H54 (cell line): ENCODE measurements at regions not wholly inside any gene's neighbourhood (a gene's known extent, or its start where the extent isn't known, plus 50 kb on each side); places are given as distances from the start of the nearest gene placed in this dataset.

Source experiments
- DNase-seq: peaks from one replicate; pipeline ENCODE4 v3.0.0; 2011; ENCODE audit warnings: low spot score, mixed read lengths; ENCODE audit not compliant: insufficient read length
- FAIRE-seq: peaks from 3 replicates; lab custom pipeline; 2011; peaks lifted over from hg19 to GRCh38; lab: Jason Lieb, UNC
- POLR2A ChIP-seq: IDR thresholded peaks from 2 replicates; pipeline ENCODE4 v1.6.1; 2011; ENCODE audit warnings: low read depth, mild to moderate bottlenecking, low read length

DNA sequence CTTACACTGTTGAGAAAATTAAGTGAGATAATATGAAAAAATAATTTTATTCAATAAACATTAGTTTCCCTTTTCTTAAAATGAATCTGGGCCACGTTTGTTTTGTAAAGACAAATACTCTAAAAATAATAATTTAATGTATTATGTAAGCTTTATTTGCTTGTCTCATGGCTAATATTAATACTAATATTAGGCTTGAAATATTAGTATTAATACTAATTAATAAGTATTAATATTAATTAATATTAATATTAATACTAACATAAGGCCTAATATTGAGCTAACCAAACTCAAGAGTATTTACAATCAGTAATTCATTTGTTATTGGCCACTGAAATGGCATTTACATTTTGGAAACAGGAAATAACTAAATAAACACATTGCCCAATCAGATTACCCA lies 280.1 kb upstream of the ESRRG start:
- no peak for TF ChIP-seq POLR2A
- FAIRE-seq, result no peak
- DNase-seq, result no peak

DNA sequence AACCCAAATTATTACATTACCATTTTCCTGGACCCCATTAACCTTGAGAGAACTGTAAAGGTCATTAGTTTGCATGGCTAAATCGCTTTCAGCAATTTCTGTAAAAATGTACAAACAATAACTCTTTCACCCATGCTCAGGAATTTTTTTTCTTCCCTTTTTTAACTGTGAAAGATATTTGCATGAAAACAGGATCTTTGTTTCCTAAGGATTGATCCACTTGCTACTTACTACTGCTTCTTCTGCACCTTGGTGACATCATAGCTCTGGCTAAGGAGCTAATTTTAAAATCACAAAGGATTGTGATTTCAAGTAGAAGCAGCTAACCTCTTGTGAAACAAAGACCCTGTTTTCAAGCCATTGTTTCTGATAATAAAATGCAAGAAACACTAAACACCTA lies 274.6 kb upstream of the ESRRG start:
- FAIRE-seq (no peak), DNase-seq (no peak)
- no peak for TF ChIP-seq POLR2A

DNA sequence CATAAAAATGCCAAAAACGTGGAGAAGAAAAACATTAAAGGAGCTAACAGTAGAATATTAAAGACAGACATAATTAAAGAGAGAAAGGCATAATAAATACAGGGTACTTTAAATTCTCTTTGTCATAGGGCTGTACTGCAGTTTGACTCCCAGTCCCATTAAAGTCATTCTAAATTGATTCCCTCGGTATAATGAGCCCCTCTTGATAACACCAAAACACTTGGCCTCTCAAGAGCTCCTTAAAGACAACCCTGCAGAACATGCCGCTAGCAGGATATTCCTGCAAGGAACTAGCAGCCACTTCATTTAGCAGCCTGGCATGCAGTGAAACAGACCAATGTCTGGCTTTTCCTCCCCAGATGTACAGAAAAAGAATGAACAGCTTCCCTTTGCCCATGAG lies 273.8 kb upstream of the ESRRG start:
- no peak for FAIRE-seq
- no peak for DNase-seq

DNA sequence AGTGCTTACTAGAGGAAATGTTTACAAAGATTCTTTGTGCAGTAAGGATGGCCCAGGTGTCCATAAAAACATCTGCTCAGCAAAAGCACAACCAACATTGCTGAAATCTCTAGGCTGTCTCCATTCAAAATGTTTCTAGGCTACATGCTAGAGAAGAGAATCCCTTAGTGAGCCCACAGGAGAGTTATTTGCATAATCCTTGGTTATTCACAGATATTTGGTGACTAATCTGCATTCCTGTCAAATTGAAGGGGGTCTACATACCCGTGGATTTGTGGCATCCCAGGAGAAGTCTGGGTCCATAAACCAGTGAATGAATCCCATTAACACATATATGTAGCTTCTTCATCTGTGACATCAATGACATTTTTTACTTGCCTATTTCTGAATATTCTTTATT lies 261.3 kb upstream of the ESRRG start:
- TF ChIP-seq POLR2A, result no peak
- FAIRE-seq, result no peak
- no peak for DNase-seq

More for the DNA sequence above, 273.8 kb upstream of the ESRRG start:
- TF ChIP-seq POLR2A, result no peak

DNA sequence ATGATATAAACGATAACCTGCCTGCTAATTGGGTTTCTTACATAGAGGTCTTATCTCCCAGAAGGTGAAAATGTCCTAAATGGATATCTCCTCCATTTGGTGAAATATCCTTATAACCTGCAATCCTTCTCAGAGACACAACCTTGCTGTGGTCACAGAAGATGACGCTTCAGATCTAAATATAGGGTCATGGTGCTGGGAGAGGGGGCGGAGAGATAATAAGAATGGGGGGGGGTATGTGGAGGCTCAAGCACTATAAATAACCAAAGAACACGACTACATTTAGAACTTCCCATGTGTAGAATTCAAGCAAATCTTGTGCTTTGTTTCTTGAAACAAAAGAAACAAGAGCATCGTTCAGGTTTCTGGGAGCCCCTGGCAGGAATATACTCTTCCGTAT lies 260.6 kb upstream of the ESRRG start:
- no peak for FAIRE-seq
- TF ChIP-seq POLR2A, result no peak
- no peak for DNase-seq

DNA sequence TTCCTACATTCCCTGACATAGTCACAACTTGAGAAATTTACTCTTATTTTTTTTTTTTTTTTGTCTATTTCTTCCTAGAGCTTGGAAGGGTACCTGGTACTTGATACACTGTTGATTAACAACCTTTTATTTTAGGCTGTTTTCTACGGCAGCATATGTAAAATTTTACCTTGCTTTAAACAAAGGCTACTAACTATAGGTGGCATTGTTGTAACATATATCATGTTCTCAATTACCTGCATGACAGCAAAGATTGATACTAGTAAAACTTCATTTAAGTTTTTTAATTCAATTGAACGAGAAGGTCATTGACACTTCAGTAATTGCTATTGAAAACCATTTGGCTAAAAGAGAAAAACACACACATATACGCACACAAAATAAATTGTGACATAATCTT lies 238.3 kb upstream of the ESRRG start:
- FAIRE-seq (no peak), DNase-seq (no peak)
- TF ChIP-seq POLR2A, result no peak

DNA sequence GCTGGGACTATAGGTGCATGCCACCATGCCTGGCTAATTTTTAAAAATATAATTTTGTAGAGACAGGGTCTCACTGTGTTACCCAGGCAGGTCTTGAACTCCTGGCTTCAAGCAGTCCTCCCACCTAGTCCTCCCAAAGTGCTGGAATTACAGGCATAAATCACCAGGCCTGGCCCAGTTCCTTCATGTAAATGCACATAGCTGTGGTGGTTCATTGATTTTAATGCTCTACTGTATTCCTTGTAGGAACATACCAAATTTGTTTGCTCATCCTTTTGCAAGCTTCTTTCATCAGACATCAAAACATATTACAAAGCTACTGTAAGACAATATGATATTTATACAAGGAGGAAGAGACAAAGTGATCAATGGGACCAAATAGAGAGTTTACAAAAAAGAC lies 237.5 kb upstream of the ESRRG start:
- no peak for TF ChIP-seq POLR2A
- no peak for FAIRE-seq
- no peak for DNase-seq

DNA sequence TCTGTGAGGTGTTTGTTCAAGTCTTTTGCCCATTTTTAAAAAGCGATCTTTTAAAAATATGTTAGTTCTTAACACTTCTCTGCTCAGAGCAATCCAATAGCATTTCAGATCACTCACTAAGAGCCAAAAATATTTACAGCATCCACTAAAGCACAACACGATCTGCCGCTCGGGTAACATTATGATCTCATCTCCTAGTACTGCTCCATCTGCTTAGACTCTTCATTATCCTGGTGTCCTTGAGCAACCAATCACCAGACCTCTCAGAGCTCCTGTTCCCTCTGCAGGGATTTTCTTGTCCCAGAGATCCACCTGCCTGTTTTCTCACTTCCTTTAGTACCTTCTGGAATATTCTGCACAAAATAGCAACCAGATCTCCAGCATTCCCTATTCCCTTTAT lies 235.3 kb upstream of the ESRRG start:
- FAIRE-seq (no peak), DNase-seq (no peak)
- TF ChIP-seq POLR2A, result no peak

DNA sequence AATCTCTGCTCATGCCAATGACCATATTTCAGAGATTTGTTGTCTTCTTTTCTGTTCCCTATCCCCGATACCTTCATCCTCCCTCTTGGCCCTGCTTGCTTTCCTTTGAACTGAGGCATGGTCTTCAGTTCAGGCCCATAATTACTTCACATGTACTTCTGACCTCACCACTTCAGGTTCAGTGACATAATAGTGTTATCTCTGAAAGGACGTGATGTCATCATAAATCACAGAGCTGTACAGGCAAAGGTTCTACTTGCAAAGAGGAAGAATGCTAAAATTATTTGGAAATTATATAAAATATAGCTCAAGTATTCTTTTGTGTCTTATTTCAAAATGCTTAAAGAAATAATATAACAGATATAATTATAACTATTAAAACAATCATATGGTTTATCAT lies 230.3 kb upstream of the ESRRG start:
- no peak for DNase-seq
- FAIRE-seq, result no peak
- no peak for TF ChIP-seq POLR2A

DNA sequence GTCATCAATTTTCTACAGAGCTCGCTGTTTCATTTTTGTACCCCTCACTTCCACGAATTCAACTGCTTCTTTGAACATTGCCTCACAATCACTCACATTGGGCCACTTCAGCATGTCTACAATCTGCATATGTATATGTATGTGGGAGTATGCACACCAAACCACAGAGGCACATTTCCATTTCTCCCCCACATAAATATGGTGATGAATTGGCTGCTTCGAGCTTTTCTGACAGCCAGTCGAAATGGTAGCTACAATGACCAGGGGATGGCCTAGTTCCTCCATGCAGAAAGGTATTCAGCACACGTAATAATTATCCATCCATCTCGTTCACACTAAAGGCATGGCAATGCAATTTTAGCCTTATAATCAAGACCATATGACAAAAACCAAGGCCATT lies 229.6 kb upstream of the ESRRG start:
- no peak for FAIRE-seq
- no peak for DNase-seq
- TF ChIP-seq POLR2A, result no peak

DNA sequence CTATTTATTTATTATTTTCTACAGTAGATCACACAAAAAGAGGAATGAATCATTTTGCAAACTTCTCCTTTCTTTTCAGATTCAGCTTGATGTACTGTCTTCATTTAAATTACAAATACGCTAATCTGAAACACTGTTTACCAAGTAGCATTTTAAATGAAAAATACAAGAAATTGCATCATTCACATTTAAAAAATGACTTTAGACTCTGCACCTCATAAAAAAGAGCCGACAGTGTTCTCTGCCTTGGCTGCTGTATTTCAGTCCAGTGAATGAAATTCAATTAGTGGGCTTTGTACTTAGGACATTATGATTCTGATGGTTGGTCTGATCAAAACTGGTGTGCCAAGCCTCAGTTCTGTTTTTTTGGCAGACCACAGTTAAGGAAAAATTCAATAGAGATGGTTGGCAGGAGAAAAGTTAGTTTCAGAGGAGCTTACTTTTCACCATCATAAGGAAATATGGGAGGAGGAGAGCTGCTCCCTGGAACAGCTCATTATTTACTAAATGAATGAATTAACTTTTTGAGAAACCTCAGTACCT lies 222.4 kb upstream of the ESRRG start:
- TF ChIP-seq POLR2A, result no peak
- no peak for FAIRE-seq
- no peak for DNase-seq

DNA sequence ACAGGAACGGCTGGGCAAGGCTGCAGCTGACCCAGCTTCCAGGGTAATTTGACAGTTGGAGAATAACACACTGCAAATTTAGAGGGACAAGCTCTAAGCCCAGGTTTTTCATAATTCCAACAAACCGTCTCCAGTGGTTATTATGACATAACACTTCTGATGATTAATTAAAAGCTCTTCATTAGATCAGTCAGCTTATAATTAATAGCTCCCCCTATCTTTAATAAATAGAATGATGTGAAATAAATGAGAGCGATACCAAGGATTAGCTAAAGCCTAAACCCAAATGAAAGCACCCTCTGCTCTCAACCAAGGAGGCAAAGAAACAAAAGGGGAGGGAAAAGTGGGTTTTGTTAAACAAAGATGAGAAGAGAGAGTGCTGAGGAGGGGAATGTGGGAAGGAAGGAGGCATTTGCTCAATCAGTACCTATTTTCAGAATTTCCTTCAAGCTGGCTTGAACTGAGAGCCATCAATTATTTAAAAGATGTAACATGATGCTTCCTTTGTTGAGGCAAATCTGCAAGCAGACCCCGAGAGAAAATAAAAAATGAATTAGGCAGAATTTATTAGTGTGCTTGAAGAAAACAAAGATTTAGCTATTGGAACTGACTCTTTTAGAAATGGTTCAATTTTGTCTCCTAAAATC lies 221.8 kb upstream of the ESRRG start:
- no peak for DNase-seq
- no peak for FAIRE-seq
- TF ChIP-seq POLR2A, result no peak

DNA sequence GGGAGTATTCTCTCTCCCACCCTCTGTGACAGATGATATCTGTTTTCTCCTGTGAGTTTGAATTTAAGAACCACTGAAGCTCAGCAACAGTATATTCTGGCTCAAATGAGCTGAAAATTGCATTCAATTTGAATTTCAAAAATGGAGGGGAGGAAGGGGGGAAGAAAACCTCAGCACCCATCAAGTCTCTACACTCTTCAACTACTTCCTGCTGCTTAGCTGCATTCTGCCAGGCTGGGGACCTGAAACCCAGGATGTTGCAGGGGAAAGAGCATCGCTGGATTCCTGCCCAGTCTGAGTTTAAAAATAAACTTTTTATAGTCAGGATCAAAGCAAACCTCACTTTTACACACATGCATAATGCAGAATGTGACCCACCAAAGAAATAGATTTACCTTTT lies 214.3 kb upstream of the ESRRG start:
- FAIRE-seq, result no peak
- no peak for TF ChIP-seq POLR2A

DNA sequence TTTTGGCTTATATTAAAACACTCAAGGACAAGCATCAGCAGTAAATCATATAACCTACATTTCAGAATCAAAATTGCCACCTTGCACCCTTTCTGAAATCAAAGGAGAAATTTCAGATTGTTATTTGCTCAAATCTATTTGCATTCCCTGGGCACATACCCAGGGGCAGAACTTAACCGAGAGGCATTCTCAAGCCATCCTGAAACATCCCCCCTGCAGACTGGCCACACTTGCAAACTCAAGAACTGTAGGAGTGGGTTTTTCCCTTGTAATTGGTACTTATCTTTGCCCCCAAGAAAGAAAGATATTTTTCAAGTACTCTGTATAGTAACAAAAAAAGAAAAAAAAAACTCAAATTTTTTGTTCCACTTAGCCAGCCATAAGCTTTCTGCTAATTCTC lies 213.6 kb upstream of the ESRRG start:
- FAIRE-seq (no peak), DNase-seq (no peak)

More for the DNA sequence above, 214.3 kb upstream of the ESRRG start:
- no peak for DNase-seq

DNA sequence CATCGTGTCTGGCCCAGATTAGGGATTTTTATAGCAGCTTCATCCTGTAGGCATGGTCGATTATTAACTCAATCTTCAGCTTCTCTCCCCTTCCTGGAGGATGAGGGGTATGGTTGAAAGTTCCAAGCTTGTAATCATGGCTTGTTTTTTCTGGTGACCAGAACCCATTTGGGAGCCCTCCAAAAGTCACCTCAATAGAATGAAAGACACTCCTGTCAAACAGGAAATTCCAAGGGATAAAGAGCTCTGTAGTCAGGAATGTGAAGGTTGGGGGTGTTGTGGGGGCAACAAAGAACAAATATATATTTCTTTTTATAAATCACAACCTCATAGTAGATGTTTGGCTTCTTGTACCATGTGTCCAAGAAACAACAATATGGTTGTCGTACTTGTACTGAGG lies 212.7 kb upstream of the ESRRG start:
- no peak for TF ChIP-seq POLR2A
- DNase-seq, result no peak
- no peak for FAIRE-seq

More for the DNA sequence above, 213.6 kb upstream of the ESRRG start:
- TF ChIP-seq POLR2A, result no peak
